HuH-7.5 (cell line): ENCODE measurements at regions not wholly inside any gene's neighbourhood (a gene's known extent, or its start where the extent isn't known, plus 50 kb on each side); places are given as distances from the start of the nearest gene placed in this dataset.

Source experiments
- DNase-seq: peaks from one replicate; pipeline ENCODE4 v3.0.0; 2011; ENCODE audit warnings: low spot score

DNA sequence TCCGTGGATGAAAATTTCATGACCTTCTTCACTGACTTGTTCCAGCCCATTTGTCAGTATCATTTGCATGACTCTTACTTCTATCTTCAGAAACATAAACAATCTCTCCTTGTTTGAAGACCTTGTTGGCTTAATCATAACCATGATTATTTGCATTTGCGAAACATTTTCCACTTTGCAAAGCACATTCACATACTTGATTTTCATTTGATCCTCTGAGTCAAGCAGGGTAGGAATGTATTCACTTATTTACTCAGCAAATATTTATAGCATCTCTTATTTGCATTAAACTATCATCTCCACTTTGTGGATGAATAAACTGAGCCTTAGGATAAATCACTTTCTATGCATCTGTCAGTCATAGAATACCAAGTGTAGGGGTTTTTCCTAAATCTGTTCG lies 343.0 kb upstream of the SGCD start:
- no peak for DNase-seq

DNA sequence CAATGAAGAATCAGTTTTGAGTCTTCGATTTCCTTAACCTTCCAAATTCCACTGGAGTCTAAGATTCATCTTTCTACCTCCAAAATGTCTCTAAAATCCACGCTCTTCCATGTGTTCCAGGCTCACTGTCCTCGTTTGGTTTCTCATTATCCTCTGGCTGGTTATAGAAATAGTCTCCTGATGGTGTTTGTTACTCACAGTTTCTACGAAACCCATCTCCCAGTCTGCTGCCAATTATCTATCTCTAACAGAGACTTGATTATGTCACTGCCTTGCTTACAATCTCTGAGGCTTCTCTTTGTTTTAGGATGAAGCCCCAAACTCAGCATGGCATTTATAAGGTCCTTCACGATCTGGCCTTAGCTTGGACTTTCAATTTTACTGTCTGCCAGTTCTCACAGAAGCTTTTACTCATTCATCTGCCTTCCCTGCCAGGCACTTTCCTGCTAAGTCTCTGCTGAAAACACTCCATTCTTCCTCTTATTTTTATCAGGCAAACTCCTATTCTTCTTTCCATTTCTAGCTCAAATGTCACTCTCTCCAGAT lies 339.6 kb upstream of the SGCD start:
- no peak for DNase-seq

GRCh38 chr5:155989879-155990278 lies 337.1 kb upstream of the SGCD start:
- DNase-seq, result no peak

DNA sequence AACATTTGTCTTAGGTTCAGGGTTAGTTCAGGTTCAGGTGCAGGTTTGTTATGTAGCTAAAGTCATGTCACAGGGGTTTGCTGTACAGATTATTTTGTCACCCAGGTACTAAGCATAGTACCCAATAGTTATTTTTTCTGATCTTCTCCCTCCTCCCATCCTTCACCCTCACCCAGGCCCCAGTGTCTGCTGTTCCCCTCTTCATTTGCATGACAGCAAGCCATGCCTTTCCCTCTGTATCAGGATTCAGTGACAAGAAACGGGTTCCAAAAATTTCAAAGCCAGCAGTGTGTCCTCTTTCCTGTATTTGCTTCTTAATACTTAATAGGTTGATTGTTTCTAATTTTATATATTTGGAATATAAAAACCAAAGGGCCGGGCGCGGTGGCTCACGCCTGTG lies 330.8 kb upstream of the SGCD start:
- DNase-seq, result no peak

- DNase-seq, result no peak
Measured at GRCh38 chr5:155998257-155998656, 328.7 kb upstream of the SGCD start.

GRCh38 chr5:156000115-156000514 lies 326.8 kb upstream of the SGCD start:
- DNase-seq, result no peak

- no peak for DNase-seq
Measured at GRCh38 chr5:156004754-156005153, 322.2 kb upstream of the SGCD start.

GRCh38 chr5:156006026-156006647 lies 320.8 kb upstream of the SGCD start:
- DNase-seq, result no peak

DNA sequence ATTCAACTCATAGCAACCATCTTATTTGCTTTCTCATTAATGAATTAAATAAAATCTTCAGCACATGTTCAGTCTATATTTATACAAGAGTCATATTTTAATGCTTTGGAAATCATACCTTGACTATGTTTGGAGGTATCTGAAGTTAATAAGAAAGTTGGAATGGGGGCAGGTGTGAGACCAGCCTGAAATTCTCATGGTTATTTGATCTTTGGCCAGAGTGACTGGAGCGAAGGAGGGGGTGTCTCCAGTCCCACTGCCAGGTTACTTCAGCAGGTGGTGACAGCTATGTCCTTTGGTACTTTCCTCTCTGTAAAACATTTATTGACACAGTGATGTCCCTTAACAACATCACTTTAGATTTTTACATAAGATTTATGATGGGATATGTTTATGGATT lies 318.1 kb upstream of the SGCD start:
- no peak for DNase-seq

DNA sequence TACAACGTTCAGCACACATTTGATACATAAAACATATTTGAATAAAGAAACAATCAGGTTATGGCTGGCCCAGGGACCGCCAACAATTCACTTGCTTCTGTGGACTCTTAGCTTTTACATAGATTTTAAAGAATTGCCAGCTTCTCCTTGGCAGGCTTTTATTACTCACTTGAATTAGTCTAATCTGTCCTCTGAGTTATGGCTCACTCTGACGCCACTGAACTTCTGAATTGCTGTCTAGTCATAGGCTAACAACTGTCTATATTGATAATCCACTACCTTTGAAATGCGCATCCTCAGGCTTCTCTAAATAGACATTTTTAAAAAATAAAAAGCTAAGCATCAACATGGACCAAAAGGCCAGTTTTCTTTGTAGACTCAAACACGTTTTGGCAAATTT lies 317.4 kb upstream of the SGCD start:
- DNase-seq, result no peak

- no peak for DNase-seq
Measured at GRCh38 chr5:156015137-156015536, 311.8 kb upstream of the SGCD start.

DNA sequence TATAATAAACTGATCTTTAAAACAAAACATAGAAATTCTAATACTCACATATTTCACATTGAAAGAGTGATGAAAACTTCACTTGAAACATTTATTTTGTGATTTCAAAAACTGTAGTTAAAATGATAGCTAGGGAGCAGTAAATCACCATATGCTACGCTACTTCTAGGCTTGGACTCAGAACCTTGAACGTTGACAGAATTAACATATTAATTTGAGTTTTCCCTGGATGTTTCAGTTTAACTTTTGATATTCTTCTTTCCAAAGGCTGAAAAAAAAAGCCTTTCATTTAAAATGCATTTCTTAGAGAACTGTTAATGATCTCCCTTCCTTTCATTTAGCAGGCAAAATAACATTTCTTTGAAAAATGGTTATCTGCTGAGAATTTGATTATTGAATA lies 307.8 kb upstream of the SGCD start:
- no peak for DNase-seq

- no peak for DNase-seq
Measured at GRCh38 chr5:156019571-156020180, 307.3 kb upstream of the SGCD start.

DNA sequence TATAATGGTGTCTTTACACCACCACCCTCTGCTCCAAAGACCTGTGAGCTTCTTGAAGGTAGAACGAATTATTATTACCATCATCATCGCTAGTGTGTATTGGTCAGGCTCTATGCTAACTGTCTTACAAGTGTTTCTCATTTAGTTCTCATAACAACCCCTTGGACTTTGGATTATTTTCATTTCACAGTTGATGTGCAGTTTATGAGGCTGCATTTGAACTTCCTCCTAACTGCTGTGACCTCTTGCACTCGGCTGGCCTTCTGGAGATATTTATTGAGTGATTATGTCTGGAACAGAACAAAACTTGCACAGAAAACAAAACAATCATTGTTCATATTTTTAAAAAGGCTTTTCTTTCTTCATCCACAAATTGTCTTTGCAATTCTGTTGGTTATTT lies 306.3 kb upstream of the SGCD start:
- no peak for DNase-seq

DNA sequence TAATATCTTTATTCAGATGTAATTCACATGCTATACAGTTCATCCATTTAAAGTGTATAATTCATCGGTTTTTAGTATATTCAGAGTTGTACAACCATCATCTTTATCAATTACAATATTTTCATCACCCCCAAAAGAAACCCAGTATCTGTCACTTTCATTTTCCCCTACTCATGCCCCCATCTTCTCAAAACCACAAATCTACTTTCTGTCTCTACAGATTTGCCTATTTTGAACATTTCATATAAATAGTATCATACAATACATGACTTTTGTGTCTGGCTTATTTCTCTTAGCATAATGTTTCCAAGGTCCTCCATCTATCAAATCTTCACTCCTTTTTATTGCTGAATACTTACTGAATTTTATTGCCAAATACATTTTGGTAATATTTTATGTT lies 305.1 kb upstream of the SGCD start:
- no peak for DNase-seq

DNA sequence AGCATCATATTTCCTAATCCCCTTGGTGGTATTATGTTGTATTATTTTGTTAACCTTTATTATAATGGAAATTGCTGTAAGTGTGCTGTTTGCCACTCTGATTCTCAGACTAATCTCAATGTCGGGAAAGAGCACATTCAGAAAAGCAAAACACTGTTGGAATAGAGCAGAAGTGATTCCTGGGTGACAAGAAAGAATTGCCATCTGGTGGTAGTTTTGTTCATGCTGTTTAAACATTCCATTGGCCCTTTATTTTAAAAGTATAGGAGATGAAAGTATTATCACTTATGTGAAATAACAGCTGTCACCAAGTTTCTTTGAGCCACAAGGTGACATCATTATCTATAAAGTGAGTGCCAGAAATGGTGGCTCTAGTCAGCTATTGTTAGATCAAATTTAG lies 301.3 kb upstream of the SGCD start:
- no peak for DNase-seq

DNA sequence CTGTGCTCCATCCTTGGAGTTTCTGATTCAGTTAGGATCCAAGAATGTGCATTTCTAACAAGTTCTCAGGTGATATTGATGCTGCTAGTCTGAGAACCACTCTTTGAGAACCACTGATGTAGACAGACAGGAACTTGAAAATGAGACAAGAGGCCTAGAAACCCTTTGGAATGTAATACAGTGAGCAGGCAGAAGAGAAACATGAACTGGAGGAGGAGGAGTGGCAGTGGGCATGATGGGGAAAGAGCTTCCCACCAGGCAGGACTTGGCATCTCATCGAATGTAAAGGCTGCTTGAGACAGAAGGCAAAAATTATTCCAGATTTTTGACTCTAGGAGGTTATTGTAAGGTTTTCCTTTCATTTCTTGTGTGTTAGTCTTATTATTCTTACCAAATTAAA lies 295.8 kb upstream of the SGCD start:
- DNase-seq, result no peak

- no peak for DNase-seq
Measured at GRCh38 chr5:156036640-156037039, 290.3 kb upstream of the SGCD start.

DNA sequence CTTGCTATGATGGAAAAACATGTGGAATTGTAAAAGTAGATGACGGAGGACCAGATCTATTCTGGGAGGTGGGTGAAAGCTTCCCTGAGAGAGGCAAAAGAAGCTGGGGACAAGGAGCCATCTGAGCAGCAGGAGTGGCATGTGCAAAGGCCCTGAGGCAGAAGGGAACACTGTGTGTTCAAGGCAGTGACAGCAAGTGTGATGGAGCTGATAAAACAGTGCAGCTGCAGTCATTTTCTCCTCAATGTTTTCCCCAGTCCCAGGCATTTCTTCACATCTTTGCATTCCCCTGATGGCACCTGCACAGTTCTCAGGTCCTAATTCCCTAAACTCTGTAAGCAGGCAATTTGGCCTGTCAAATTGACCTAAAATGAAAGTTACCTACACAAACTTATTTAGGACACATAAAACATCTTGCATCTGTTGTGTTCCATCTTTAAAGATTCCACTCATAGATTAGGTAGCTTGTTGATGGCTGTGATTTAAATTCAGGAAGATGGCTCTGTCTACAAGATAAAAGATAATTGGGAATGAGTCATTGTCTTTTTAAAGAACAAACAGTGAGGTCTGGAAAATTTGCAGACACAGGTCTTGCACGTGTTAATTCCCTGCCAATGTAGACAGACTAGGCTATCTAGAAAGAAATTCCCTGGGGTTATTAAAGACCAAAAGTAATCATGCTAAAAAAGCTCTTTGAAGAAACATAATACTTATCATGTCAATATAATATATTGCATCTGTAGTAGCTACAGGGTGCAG lies 289.6 kb upstream of the SGCD start:
- DNase-seq, result no peak

DNA sequence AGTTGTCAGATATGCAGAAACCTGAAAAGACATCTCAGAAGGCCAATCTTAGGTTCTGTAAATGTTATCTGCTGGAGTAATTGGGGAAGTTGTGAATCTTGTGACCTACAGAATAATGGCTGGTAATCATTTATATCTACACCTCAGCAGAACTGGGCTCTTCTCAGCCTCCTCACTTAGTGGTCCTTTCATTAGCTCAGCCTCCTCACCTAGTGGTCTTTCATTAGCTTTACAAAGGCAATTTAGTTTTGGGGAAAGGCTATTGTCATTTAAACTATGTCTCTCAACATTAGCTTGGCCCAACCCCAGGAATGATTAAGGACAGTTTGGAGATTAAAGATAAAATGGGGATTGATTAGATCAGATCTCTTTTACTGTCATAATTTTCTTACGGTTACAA lies 284.2 kb upstream of the SGCD start:
- DNase-seq, result no peak

DNA sequence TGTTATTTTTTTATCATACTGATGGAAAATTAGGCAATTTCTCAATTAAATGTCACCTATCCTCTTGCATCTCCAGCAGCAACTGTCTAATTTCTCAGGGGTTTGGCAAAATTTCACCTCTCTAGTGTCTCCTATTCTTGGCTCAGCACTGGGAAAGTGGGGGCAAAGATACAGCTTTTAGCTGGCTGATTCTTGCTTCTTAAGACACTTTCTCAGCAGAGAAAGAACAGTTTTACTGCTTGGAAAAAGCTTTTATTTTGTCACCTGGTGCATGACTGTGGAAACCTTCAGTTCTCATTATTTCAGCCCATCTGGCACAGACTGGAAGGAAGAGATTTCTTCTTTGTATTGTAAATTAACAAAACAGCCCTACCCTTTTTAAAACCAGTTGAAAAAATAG lies 283.6 kb upstream of the SGCD start:
- no peak for DNase-seq

GRCh38 chr5:156051972-156052371 lies 275.0 kb upstream of the SGCD start:
- DNase-seq, result no peak

DNA sequence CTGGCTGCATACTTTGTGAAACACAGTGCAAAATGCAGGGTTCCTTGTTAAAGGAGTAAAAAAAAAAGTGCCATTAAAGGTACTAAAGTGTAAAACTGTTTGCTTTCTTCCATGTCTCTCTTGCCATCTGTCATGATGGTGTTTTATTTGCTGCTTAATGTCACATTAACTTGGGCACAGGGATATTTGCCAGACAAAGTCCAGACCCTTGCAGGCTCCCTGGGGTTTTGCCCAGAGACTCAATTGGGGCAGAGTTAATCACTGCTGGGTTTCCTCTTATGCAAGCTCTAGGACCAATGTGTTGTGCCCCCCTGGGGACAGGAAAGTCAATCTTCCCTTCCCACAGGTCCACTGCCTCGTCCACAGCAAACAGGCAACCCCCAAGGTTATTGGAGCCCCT lies 274.3 kb upstream of the SGCD start:
- DNase-seq, result no peak
